Keratinocyte (primary cell): ENCODE measurements at regions not wholly inside any gene's neighbourhood (a gene's known extent, or its start where the extent isn't known, plus 50 kb on each side); places are given as distances from the start of the nearest gene placed in this dataset.
A peak's percentile ranks its signal among the peaks of the same experiment; 100 is the strongest.

Experiments
- DNase-seq: peaks from one replicate; pipeline ENCODE4 v3.0.0-alpha.2; 2011; ENCODE audit warnings: low read depth, missing footprints, low spot score
- FAIRE-seq: peaks from 2 replicates; lab custom pipeline; 2011; peaks lifted over from hg19 to GRCh38; lab: Jason Lieb, UNC
- H2AFZ ChIP-seq: 2 replicates; pipeline ENCODE4 v1.6.0; 2012; ENCODE audit warnings: low read length, control low read depth, inconsistent platforms; ENCODE audit not compliant: control insufficient read depth
- H3K27ac ChIP-seq: 2 replicates; pipeline ENCODE4 v1.5.1; 2011; ENCODE audit warnings: low read length; ENCODE audit not compliant: control insufficient read depth, insufficient read depth
- H3K27me3 ChIP-seq: 3 replicates; pipeline ENCODE4 v1.6.0; 2011; ENCODE audit warnings: low read length; ENCODE audit not compliant: control insufficient read depth, insufficient read depth; ENCODE audit errors: extremely low read depth
- H3K36me3 ChIP-seq, 2 experiments: 2 replicates in 1 of 2; 3 replicates in 1 of 2; pipeline ENCODE4 v1.5.1; 2011; ENCODE audit warnings: low read length in 2 of 2, mild to moderate bottlenecking in 1 of 2; ENCODE audit not compliant: control insufficient read depth in 2 of 2, insufficient read depth in 2 of 2; ENCODE audit errors: extremely low read depth in 1 of 2
- H3K4me1 ChIP-seq: 3 replicates; pipeline ENCODE4 v1.5.1; 2011; ENCODE audit warnings: low read length; ENCODE audit not compliant: control insufficient read depth, insufficient read depth; ENCODE audit errors: extremely low read depth
- H3K4me2 ChIP-seq: 3 replicates; pipeline ENCODE4 v1.6.0; 2011; ENCODE audit warnings: low read depth, low read length; ENCODE audit not compliant: control insufficient read depth, insufficient read depth; ENCODE audit errors: extremely low read depth
- H3K4me3 ChIP-seq, 3 experiments: fragments of 200-600 bp in 1 of 3; sonication (generic) in 1 of 3; 2 replicates in 2 of 3; 3 replicates in 1 of 3; pipeline ENCODE4 v1.5.1; 2011 to 2016; ENCODE audit warnings: low read length in 3 of 3, mild to moderate bottlenecking in 3 of 3, control low read depth in 2 of 3, inconsistent platforms in 1 of 3, low read depth in 1 of 3, mixed read lengths in 1 of 3, mixed run types in 1 of 3, moderate library complexity in 1 of 3; ENCODE audit not compliant: control insufficient read depth in 2 of 3, insufficient read depth in 2 of 3; ENCODE audit errors: extremely low read depth in 1 of 3
- H3K79me2 ChIP-seq: 2 replicates; pipeline ENCODE4 v1.6.0; 2012; ENCODE audit warnings: low read length; ENCODE audit not compliant: control insufficient read depth, insufficient read depth
- H3K9ac ChIP-seq: 3 replicates; pipeline ENCODE4 v1.6.0; 2011; ENCODE audit warnings: low read length; ENCODE audit not compliant: control insufficient read depth, insufficient read depth; ENCODE audit errors: extremely low read depth
- H3K9me1 ChIP-seq: 3 replicates; pipeline ENCODE4 v1.6.0; 2011; ENCODE audit warnings: low read length; ENCODE audit not compliant: control insufficient read depth, insufficient read depth; ENCODE audit errors: extremely low read depth
- H3K9me3 ChIP-seq: 2 replicates; pipeline ENCODE4 v1.5.1; 2012; ENCODE audit warnings: low read depth, low read length; ENCODE audit not compliant: control insufficient read depth
- H4K20me1 ChIP-seq: 3 replicates; pipeline ENCODE4 v1.6.0; 2011; ENCODE audit warnings: low read length; ENCODE audit not compliant: control insufficient read depth, insufficient read depth; ENCODE audit errors: extremely low read depth
- EZH2 ChIP-seq: IDR thresholded peaks from one replicate; pipeline ENCODE4 v1.6.1; 2012; ENCODE audit warnings: inconsistent platforms, mild to moderate bottlenecking, low read length, moderate library complexity
- dilution Hi-C: fragments of 300-500 bp; cut with MboI; formaldehyde crosslinking; loops from one replicate; pipeline ENCODE4 v1.7.0; 2020; ENCODE audit warnings: low sequenced_read_pairs; ENCODE audit not compliant: extremely low pct_ligation_motif_present
- TF ChIP-seq, protein P1 (sequence below), 3 experiments: IDR thresholded peaks in 1 of 3; conservative IDR thresholded peaks in 1 of 3; optimal IDR thresholded peaks in 1 of 3; 2 replicates in 2 of 3; 3 replicates in 1 of 3; pipeline versions ENCODE3 to v1.5.1; 2011; ENCODE audit warnings: low read length in 3 of 3, mild to moderate bottlenecking in 3 of 3, moderate library complexity in 2 of 3, control low read depth in 1 of 3, inconsistent platforms in 1 of 3; ENCODE audit not compliant: insufficient read depth in 2 of 3; ENCODE audit errors: extremely low read depth in 1 of 3

DNA sequence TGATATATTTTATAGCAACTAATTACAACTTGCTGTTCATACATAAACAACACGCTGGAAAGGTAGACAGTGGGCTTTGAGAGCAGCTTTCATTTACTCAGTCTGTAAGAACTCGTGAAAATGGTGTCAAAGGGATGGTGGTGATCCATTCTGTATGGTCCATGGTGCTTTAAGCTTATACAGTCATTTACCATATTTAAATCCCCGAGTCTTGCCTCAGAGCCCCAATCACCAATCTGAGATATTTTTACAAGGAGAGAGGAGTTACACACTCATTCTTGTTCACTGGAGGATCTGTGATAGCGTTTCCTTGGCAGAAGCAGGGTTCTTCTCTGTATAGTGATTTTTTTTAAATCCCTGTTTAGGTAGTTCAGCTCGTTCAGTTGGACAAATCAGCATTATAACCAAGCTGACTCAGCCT, 694.6 kb downstream of the USP25 start:
- TF ChIP-seq, protein P1, sequence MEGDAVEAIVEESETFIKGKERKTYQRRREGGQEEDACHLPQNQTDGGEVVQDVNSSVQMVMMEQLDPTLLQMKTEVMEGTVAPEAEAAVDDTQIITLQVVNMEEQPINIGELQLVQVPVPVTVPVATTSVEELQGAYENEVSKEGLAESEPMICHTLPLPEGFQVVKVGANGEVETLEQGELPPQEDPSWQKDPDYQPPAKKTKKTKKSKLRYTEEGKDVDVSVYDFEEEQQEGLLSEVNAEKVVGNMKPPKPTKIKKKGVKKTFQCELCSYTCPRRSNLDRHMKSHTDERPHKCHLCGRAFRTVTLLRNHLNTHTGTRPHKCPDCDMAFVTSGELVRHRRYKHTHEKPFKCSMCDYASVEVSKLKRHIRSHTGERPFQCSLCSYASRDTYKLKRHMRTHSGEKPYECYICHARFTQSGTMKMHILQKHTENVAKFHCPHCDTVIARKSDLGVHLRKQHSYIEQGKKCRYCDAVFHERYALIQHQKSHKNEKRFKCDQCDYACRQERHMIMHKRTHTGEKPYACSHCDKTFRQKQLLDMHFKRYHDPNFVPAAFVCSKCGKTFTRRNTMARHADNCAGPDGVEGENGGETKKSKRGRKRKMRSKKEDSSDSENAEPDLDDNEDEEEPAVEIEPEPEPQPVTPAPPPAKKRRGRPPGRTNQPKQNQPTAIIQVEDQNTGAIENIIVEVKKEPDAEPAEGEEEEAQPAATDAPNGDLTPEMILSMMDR (optimal IDR thresholded peaks at IDR 0.05 in 1 of 3, IDR thresholded peaks at IDR 0.05 in 1 of 3, conservative IDR thresholded peaks at IDR 0.05 in 1 of 3; ENCODE audit: extremely low read depth in 1 of 3, insufficient read depth in 2 of 3, low read length in 3 of 3) = no peak
- TF ChIP-seq EZH2 = no peak
- peak overlapping the region; percentile 75 for H2AFZ ChIP-seq
- H3K9me3 ChIP-seq = no peaks in the 10 kb centered on the region
- DNase-seq (no peak), FAIRE-seq (no peak)
- no peaks in the 10 kb centered on the region for H4K20me1 ChIP-seq
- H3K4me3 ChIP-seq = peak overlapping the region in 2 of 3 experiments; percentile 4 to 33
- no peak overlapping the region for H3K27ac ChIP-seq
- H3K27me3 ChIP-seq = no peaks in the 10 kb centered on the region
- no peaks in the 10 kb centered on the region for H3K79me2 ChIP-seq
- H3K4me1 ChIP-seq = peaks cover 4% of the 10 kb centered on the region
- H3K9me1 ChIP-seq = no peaks in the 10 kb centered on the region
- H3K4me2 ChIP-seq = peak overlapping the region; percentile 52
- dilution Hi-C loops = no loop called here
- no peak overlapping the region for H3K9ac ChIP-seq
- no peaks in the 10 kb centered on the region for H3K36me3 ChIP-seq

GRCh38 chr21:16425376-16425775, 695.6 kb downstream of the USP25 start:
- FAIRE-seq = no peak
- Histone ChIP-seq H3K9me1 (no peaks in the 10 kb centered on the region), H3K36me3 (no peaks in the 10 kb centered on the region), H3K4me3 (no peak overlapping the region), H3K4me1 (no peaks in the 10 kb centered on the region), H3K27ac (no peak overlapping the region), H3K79me2 (no peaks in the 10 kb centered on the region), H4K20me1 (no peaks in the 10 kb centered on the region), H3K9me3 (no peaks in the 10 kb centered on the region), H2AFZ (no peak overlapping the region), H3K4me2 (no peak overlapping the region), H3K27me3 (no peaks in the 10 kb centered on the region), H3K9ac (no peak overlapping the region)
- DNase-seq = no peak
- dilution Hi-C loops = no loop called here
- TF ChIP-seq, protein P1 (optimal IDR thresholded peaks at IDR 0.05 in 1 of 3, IDR thresholded peaks at IDR 0.05 in 1 of 3, conservative IDR thresholded peaks at IDR 0.05 in 1 of 3; ENCODE audit: extremely low read depth in 1 of 3, insufficient read depth in 2 of 3, low read length in 3 of 3) = no peak
- no peak for TF ChIP-seq EZH2
